Sigmoid colon (tissue), 6 donors: ENCODE measurements at regions not wholly inside any gene's neighbourhood (a gene's known extent, or its start where the extent isn't known, plus 50 kb on each side); places are given as distances from the start of the nearest gene placed in this dataset.
"Not testable (repeated sequence)": the region's sequence is repeated elsewhere in the genome, so short reads cannot be mapped to it uniquely, and the experiment has no call there.

Experiments used
- DNase-seq: peaks from one replicate; pipeline ENCODE4 v3.0.0-alpha.2; 2019
- H3K27ac ChIP-seq, 4 donors: fragments of 200-600 bp; sonication (generic); one replicate each; pipeline ENCODE4 v1.5.1; 2016 to 2019; ENCODE audit warnings: mild to moderate bottlenecking in 1 of 4
- H3K27me3 ChIP-seq, 3 donors: fragments of 200-600 bp; sonication (generic); one replicate each; pipeline ENCODE4 v1.5.1; 2019; ENCODE audit warnings: mild to moderate bottlenecking in 1 of 3
- H3K36me3 ChIP-seq, 4 donors: fragments of 200-600 bp; sonication (generic); one replicate each; pipeline ENCODE4 v1.5.1; 2016 to 2019
- H3K4me1 ChIP-seq, 4 donors: fragments of 200-600 bp; sonication (generic); one replicate each; pipeline ENCODE4 v1.5.1; 2017 to 2019
- H3K4me3 ChIP-seq, 4 donors: fragments of 200-600 bp; sonication (generic); one replicate each; pipeline ENCODE4 v1.5.1; 2017 to 2019; ENCODE audit warnings: mild to moderate bottlenecking in 2 of 4, moderate library complexity in 1 of 4
- H3K9me3 ChIP-seq, 4 donors: fragments of 200-600 bp in 3 of 4; sonication (generic) in 3 of 4; one replicate each; pipeline versions ENCODE4 v1.5.1 to v1.6.1; 2013 to 2019
- EP300 ChIP-seq, 4 donors: sonication (generic); formaldehyde crosslinking; IDR thresholded peaks; one replicate each; pipeline ENCODE4 v1.6.1; 2017; ENCODE audit warnings: antibody characterized with exemption in 4 of 4
- POLR2A ChIP-seq, 2 donors: fragments of 450-650 bp; IDR thresholded peaks; one replicate each; pipeline ENCODE4 v1.6.1; 2016; ENCODE audit warnings: antibody characterized with exemption in 2 of 2, mild to moderate bottlenecking in 2 of 2, moderate library complexity in 2 of 2
- POLR2AphosphoS5 ChIP-seq, 4 donors: sonication (generic); formaldehyde crosslinking; IDR thresholded peaks; one replicate each; pipeline ENCODE4 v1.6.1; 2017; ENCODE audit warnings: antibody characterized with exemption in 4 of 4
- WGBS, 2 donors: extraction: QIAGEN DNeasy Blood & Tissue Kit; methylation state at CpG; one replicate each; pipeline ENCODE4 v1.1.7; 2013; 5-methylcytosine and 5-hydroxymethylcytosine counted together
- intact Hi-C: fragments of 100-400 bp; cut with DNase I; formaldehyde crosslinking; loops from one replicate; pipeline ENCODE4 v1.15.1; 2023
- TF ChIP-seq, protein P1 (sequence below), 4 experiments: fragments of 450-650 bp in 3 of 4; fragments of 200-600 bp in 1 of 4; IDR thresholded peaks; one replicate each; pipeline ENCODE4 v1.5.1; 2016 to 2019; ENCODE audit warnings: antibody characterized with exemption in 4 of 4, mild to moderate bottlenecking in 3 of 4, moderate library complexity in 2 of 4
- donor health status: healthy with polysubstance abuse.
- donor health status: healthy.

DNA sequence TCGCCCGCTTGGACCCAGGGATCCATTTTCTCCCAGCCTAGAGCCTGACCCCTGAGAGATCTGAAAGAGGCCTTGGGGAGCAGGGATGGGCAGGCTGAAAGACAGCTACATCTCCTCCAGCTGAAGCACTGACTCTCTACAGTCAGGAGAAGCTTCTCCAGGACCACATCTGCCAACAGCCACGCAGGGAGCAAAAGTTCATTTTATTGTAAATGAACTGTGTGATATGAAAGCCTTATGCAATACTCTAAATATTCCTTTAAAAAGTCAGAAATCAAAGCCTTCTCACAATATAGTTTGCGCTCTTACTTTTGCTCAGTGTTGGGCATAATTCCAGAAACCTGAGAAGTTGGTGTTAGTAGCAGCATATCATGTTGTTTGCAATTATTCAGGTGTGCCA is 428.9 kb upstream of the RAB6C start:
- no peak for TF ChIP-seq POLR2AphosphoS5 (IDR thresholded peaks at IDR 0.05)
- no peaks in the 10 kb centered on the region for H3K9me3 ChIP-seq
- H3K4me1 ChIP-seq, result no peaks in the 10 kb centered on the region
- no peaks in the 10 kb centered on the region for H3K27me3 ChIP-seq
- H3K4me3 ChIP-seq, result no peak overlapping the region
- WGBS, 2 donors, result 72 to 89% methylated on average over 4 of the region's 4 CpGs
- H3K36me3 ChIP-seq, result no peaks in the 10 kb centered on the region
- H3K27ac ChIP-seq, result no peak overlapping the region
- intact Hi-C loops, result no loop called here
- DNase-seq, result no peak

DNA sequence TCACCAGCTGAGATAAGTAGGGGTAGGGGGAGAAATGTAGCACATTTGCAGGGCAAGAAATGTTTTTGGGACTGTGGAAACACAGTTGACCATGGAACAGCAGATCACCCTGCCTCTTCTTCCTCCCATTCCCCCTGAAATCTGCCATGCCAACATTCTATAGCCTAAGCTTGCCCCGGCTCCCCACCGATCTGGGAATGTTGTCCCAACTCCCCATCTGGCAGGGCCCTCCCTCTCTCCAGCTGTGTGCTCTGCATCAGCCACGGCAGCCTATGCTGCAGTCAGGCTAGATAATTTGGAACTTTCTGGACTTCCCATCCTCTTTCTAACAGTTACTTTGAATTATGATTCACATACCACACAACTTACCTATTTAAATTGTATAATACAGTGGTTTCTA is 425.1 kb upstream of the RAB6C start:
- intact Hi-C loops, result no loop called here
- Histone ChIP-seq H3K27ac (no peak overlapping the region), H3K27me3 (no peaks in the 10 kb centered on the region), H3K4me1 (no peaks in the 10 kb centered on the region), H3K9me3 (no peaks in the 10 kb centered on the region), H3K4me3 (no peak overlapping the region), H3K36me3 (no peaks in the 10 kb centered on the region)
- TF ChIP-seq POLR2A (IDR thresholded peaks at IDR 0.05) (no peak), POLR2AphosphoS5 (IDR thresholded peaks at IDR 0.05) (no peak), EP300 (IDR thresholded peaks at IDR 0.05) (no peak)
- TF ChIP-seq, protein P1, sequence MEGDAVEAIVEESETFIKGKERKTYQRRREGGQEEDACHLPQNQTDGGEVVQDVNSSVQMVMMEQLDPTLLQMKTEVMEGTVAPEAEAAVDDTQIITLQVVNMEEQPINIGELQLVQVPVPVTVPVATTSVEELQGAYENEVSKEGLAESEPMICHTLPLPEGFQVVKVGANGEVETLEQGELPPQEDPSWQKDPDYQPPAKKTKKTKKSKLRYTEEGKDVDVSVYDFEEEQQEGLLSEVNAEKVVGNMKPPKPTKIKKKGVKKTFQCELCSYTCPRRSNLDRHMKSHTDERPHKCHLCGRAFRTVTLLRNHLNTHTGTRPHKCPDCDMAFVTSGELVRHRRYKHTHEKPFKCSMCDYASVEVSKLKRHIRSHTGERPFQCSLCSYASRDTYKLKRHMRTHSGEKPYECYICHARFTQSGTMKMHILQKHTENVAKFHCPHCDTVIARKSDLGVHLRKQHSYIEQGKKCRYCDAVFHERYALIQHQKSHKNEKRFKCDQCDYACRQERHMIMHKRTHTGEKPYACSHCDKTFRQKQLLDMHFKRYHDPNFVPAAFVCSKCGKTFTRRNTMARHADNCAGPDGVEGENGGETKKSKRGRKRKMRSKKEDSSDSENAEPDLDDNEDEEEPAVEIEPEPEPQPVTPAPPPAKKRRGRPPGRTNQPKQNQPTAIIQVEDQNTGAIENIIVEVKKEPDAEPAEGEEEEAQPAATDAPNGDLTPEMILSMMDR (IDR thresholded peaks at IDR 0.05), result no peak
- no peak for DNase-seq
- 34 to 35% methylated on average over 3 of the region's 3 CpGs for WGBS, 2 donors

DNA sequence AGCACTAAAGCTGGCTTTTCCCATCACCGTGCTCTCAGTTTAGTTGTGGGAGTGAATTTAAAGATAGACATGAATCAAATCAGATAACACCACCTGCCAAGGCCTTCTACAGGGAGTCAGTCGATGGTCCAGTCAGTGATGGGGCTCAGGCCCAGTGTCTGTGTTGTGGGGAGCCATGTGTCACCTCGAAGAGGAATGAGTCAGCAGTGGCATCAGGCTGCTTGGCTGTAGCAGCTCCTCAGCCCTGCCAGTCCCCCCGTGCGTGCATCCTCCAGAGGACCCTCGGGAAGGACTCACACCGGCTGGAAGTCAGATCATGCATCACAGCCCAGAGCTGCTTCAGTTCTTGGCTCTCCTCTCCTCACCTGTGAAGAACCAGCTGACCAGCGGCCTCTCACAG is 420.4 kb upstream of the RAB6C start:
- intact Hi-C loops, result no loop called here
- Histone ChIP-seq H3K9me3 (no peaks in the 10 kb centered on the region), H3K4me1 (no peaks in the 10 kb centered on the region), H3K27ac (no peak overlapping the region), H3K36me3 (no peaks in the 10 kb centered on the region), H3K27me3 (no peaks in the 10 kb centered on the region), H3K4me3 (no peak overlapping the region)
- no peak for DNase-seq
- TF ChIP-seq, protein P1 (IDR thresholded peaks at IDR 0.05), result no peak
- no peak for TF ChIP-seq POLR2A (IDR thresholded peaks at IDR 0.05)
- no peak for TF ChIP-seq POLR2AphosphoS5 (IDR thresholded peaks at IDR 0.05)
- no peak for TF ChIP-seq EP300 (IDR thresholded peaks at IDR 0.05)
- 60 to 68% methylated on average over 8 of the region's 8 CpGs for WGBS, 2 donors

- intact Hi-C loops, result no loop called here
- WGBS, 2 donors, result 44 to 58% methylated on average over 5 of the region's 5 CpGs
- Histone ChIP-seq H3K9me3 (peaks cover 0 to 7% (median 2%) of the 10 kb centered on the region in 4 donors), H3K4me1 (no peaks in the 10 kb centered on the region), H3K27ac (no peak overlapping the region), H3K36me3 (no peaks in the 10 kb centered on the region), H3K4me3 (no peak overlapping the region), H3K27me3 (no peaks in the 10 kb centered on the region)
- TF ChIP-seq POLR2AphosphoS5 (IDR thresholded peaks at IDR 0.05), result no peak
- no peak for TF ChIP-seq POLR2A (IDR thresholded peaks at IDR 0.05)
- TF ChIP-seq, protein P1 (IDR thresholded peaks at IDR 0.05), result no peak
- TF ChIP-seq EP300 (IDR thresholded peaks at IDR 0.05), result no peak
- DNase-seq, result no peak
These were observed 413.8 kb upstream of the RAB6C start for GRCh38 chr2:129565551-129566109.

DNA sequence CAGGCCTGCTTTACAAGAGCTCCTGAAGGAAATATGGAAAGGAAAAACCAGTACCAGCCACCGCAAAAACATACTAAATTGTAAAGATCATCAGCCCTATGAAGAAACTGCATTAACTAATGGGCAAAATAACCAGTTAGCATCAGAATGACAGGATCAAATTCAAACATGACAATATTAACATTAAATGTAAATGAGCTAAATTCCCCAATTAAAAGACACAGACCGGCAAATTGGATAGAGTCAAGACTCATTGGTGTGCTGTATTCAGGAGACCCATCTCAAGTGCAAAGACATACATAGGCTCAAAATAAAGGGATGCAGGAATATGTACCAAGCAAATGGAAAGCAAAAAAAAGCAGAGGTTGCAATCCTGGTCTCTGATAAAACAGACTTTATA is 408.7 kb upstream of the RAB6C start:
- H3K27me3 ChIP-seq, DNase-seq, H3K27ac ChIP-seq, H3K9me3 ChIP-seq, intact Hi-C loops, H3K4me3 ChIP-seq, H3K4me1 ChIP-seq, H3K36me3 ChIP-seq: not testable (repeated sequence)
- 96 to 97% methylated on average over 2 of the region's 2 CpGs for WGBS, 2 donors

DNA sequence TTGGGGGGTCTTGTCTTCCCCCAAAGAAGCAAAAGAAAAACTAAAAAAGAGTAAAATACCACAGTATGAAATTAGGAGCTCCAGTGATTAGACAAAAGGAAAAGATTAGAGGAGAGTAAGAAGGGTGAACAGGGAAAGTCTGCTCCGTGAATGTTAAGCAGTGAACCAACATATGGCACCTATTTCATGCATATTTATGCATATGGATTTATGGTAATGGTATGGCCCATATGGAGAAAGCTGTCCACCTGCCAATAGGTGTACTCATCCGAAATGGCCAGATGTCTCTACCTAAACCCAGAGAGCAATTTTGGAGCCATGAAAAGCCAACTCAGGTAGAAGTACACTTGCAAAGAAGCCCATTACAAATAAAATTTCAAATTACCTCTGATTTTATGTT is 404.0 kb upstream of the RAB6C start:
- intact Hi-C loops, result no loop called here
- no peak overlapping the region for H3K27ac ChIP-seq
- no peaks in the 10 kb centered on the region for H3K27me3 ChIP-seq
- H3K9me3 ChIP-seq, result peaks cover 0 to 6% (median under 1%) of the 10 kb centered on the region in 4 donors
- H3K4me1 ChIP-seq, result no peaks in the 10 kb centered on the region
- WGBS, 2 donors, result 72 to 80% methylated on average over 2 of the region's 2 CpGs
- TF ChIP-seq EP300 (IDR thresholded peaks at IDR 0.05) (no peak), POLR2AphosphoS5 (IDR thresholded peaks at IDR 0.05) (no peak), POLR2A (IDR thresholded peaks at IDR 0.05) (no peak)
- TF ChIP-seq, protein P1 (IDR thresholded peaks at IDR 0.05), result no peak
- no peak overlapping the region for H3K4me3 ChIP-seq
- DNase-seq, result no peak
- H3K36me3 ChIP-seq, result no peaks in the 10 kb centered on the region
